Common myeloid progenitor, CD34-positive (primary cell): ENCODE measurements at regions not wholly inside any gene's neighbourhood (a gene's known extent, or its start where the extent isn't known, plus 50 kb on each side); places are given as distances from the start of the nearest gene placed in this dataset.

Experiments
- CTCF ChIA-PET: fragments of 350-600 bp; sonication (Branson Sonifier 250); formaldehyde crosslinking; loops from one replicate; lab custom pipeline; 2021; ENCODE audit warnings: antibody characterized with exemption; lab: Charles Lee
- POLR2A ChIA-PET: fragments of 350-600 bp; sonication (Branson Sonifier 250); formaldehyde crosslinking; loops from one replicate; lab custom pipeline; 2021; ENCODE audit warnings: antibody characterized with exemption; lab: Charles Lee
- DNase-seq, 3 donors: peaks; one replicate each; pipeline versions ENCODE4 v3.0.0 to v3.0.0-alpha.2; 2013
- H3K27ac ChIP-seq, 2 experiments: 1 replicate in 1 of 2; 2 replicates in 1 of 2; pipeline ENCODE4 v1.7.0; 2013; ENCODE audit warnings: inconsistent platforms in 2 of 2, low read length in 2 of 2, mild to moderate bottlenecking in 2 of 2, low read depth in 1 of 2, moderate library complexity in 1 of 2; ENCODE audit not compliant: severe bottlenecking in 2 of 2, insufficient read depth in 1 of 2, poor library complexity in 1 of 2
- H3K27me3 ChIP-seq, 5 experiments: replicated peaks in 2 of 5; 1 replicate in 3 of 5; 2 replicates in 2 of 5; pipeline versions ENCODE4 v1.6.1 to v1.7.0; 2013; ENCODE audit warnings: low read length in 4 of 5, mild to moderate bottlenecking in 2 of 5, moderate library complexity in 2 of 5, inconsistent platforms in 1 of 5; ENCODE audit not compliant: insufficient read depth in 5 of 5, control insufficient read depth in 4 of 5
- H3K36me3 ChIP-seq, 4 experiments: 1 replicate in 2 of 4; 2 replicates in 2 of 4; pipeline versions ENCODE4 v1.6.1 to v1.7.0; 2013; ENCODE audit warnings: low read length in 3 of 4, control low read depth in 1 of 4, mild to moderate bottlenecking in 1 of 4; ENCODE audit not compliant: control insufficient read depth in 4 of 4, insufficient read depth in 4 of 4
- H3K4me1 ChIP-seq, 4 experiments: 1 replicate in 3 of 4; 2 replicates in 1 of 4; pipeline versions ENCODE4 v1.6.1 to v1.7.1; 2013; ENCODE audit warnings: low read length in 3 of 4, mild to moderate bottlenecking in 3 of 4, control low read depth in 1 of 4, inconsistent platforms in 1 of 4, moderate library complexity in 1 of 4; ENCODE audit not compliant: control insufficient read depth in 4 of 4, insufficient read depth in 4 of 4; ENCODE audit errors: control extremely low read depth in 1 of 4
- H3K4me3 ChIP-seq, 7 experiments: 1 replicate in 4 of 7; 2 replicates in 3 of 7; pipeline versions ENCODE4 v1.5.1 to v1.7.0; 2013; ENCODE audit warnings: mild to moderate bottlenecking in 7 of 7, low read length in 6 of 7, moderate library complexity in 6 of 7, inconsistent platforms in 2 of 7, low read depth in 2 of 7, control low read depth in 1 of 7; ENCODE audit not compliant: insufficient read depth in 4 of 7, control insufficient read depth in 1 of 7; ENCODE audit errors: extremely low read depth in 1 of 7
- H3K9me3 ChIP-seq, 5 experiments: 1 replicate in 4 of 5; 2 replicates in 1 of 5; pipeline versions ENCODE4 v1.6.1 to v1.7.1; 2013; ENCODE audit warnings: low read length in 4 of 5, mild to moderate bottlenecking in 2 of 5, inconsistent platforms in 1 of 5, low read depth in 1 of 5, moderate library complexity in 1 of 5; ENCODE audit not compliant: control insufficient read depth in 4 of 5, insufficient read depth in 2 of 5; ENCODE audit errors: control extremely low read depth in 1 of 5
- WGBS: methylation state at CpG from one replicate; pipeline ENCODE4 v1.1.5; 2013; ENCODE audit not compliant: insufficient coverage; 5-methylcytosine and 5-hydroxymethylcytosine counted together

- no peak for DNase-seq
Measured at GRCh38 chr13:50575138-50575537, 268.4 kb downstream of the DLEU7 start.

GRCh38 chr13:50576156-50576555, 267.3 kb downstream of the DLEU7 start:
- DNase-seq: no peak
- ChIA-PET POLR2A (no interaction called here), CTCF (no interaction called here)
- H3K36me3 ChIP-seq: no peaks in the 10 kb centered on the region
- peaks cover 0 to 2% (median 0%) of the 10 kb centered on the region in 5 experiments for H3K9me3 ChIP-seq
- H3K4me1 ChIP-seq: no peaks in the 10 kb centered on the region
- H3K27ac ChIP-seq: no peak overlapping the region
- H3K27me3 ChIP-seq: no peaks in the 10 kb centered on the region
- 98% methylated on average over 5 of the region's 6 CpGs for WGBS
- H3K4me3 ChIP-seq: no peak overlapping the region

More at GRCh38 chr13:50575138-50575537, 268.4 kb downstream of the DLEU7 start:
- Histone ChIP-seq H3K4me1 (no peaks in the 10 kb centered on the region), H3K9me3 (peaks cover 0 to 2% (median 0%) of the 10 kb centered on the region in 5 experiments), H3K27me3 (no peaks in the 10 kb centered on the region), H3K36me3 (no peaks in the 10 kb centered on the region), H3K27ac (no peak overlapping the region), H3K4me3 (no peak overlapping the region)
- POLR2A ChIA-PET: interaction anchor here (0.5 kb wide), 1 partner anchor 349 kb away, joined by 3 read pairs; no protein-coding TSS in a partner anchor
- 100% methylated on average over 2 of the region's 3 CpGs for WGBS
- CTCF ChIA-PET: no interaction called here

GRCh38 chr13:50577806-50578205, 265.7 kb downstream of the DLEU7 start:
- Histone ChIP-seq H3K4me1 (no peaks in the 10 kb centered on the region), H3K9me3 (no peaks in the 10 kb centered on the region), H3K27ac (no peak overlapping the region), H3K4me3 (no peak overlapping the region), H3K36me3 (no peaks in the 10 kb centered on the region), H3K27me3 (no peaks in the 10 kb centered on the region)
- POLR2A ChIA-PET: no interaction called here
- CTCF ChIA-PET: no interaction called here
- DNase-seq: no peak
- 100% methylated on average over 2 of the region's 2 CpGs for WGBS

GRCh38 chr13:50580684-50581305, 262.7 kb downstream of the DLEU7 start:
- Histone ChIP-seq H3K27me3 (no peaks in the 10 kb centered on the region), H3K36me3 (no peaks in the 10 kb centered on the region), H3K9me3 (no peaks in the 10 kb centered on the region), H3K4me1 (no peaks in the 10 kb centered on the region), H3K4me3 (no peak overlapping the region), H3K27ac (no peak overlapping the region)
- WGBS: no CpG with 5 or more reads among the region's 4 CpGs
- POLR2A ChIA-PET: no interaction called here
- CTCF ChIA-PET: no interaction called here
- DNase-seq: no peak

- WGBS: no CpG with 5 or more reads among the region's 1 CpG
- Histone ChIP-seq H3K27ac (no peak overlapping the region), H3K4me3 (no peak overlapping the region), H3K9me3 (no peaks in the 10 kb centered on the region), H3K27me3 (no peaks in the 10 kb centered on the region), H3K4me1 (no peaks in the 10 kb centered on the region), H3K36me3 (no peaks in the 10 kb centered on the region)
- CTCF ChIA-PET: no interaction called here
- POLR2A ChIA-PET: no interaction called here
- DNase-seq: no peak
Measured at GRCh38 chr13:50581586-50582196, 261.8 kb downstream of the DLEU7 start.

- no peak overlapping the region for H3K4me3 ChIP-seq
- ChIA-PET CTCF (no interaction called here), POLR2A (no interaction called here)
- H3K27me3 ChIP-seq: no peaks in the 10 kb centered on the region
- peaks cover 0 to 26% (median under 1%) of the 10 kb centered on the region in 4 experiments for H3K4me1 ChIP-seq
- no peaks in the 10 kb centered on the region for H3K9me3 ChIP-seq
- DNase-seq: no peak
- no peak overlapping the region for H3K27ac ChIP-seq
- no peaks in the 10 kb centered on the region for H3K36me3 ChIP-seq
- WGBS: 93% methylated on average over 8 of the region's 10 CpGs
Measured at GRCh38 chr13:50584856-50585580, 258.5 kb downstream of the DLEU7 start.
